NCI-H526 (cell line): ENCODE measurements at regions not wholly inside any gene's neighbourhood (a gene's known extent, or its start where the extent isn't known, plus 50 kb on each side); places are given as distances from the start of the nearest gene placed in this dataset.
"Not testable (repeated sequence)": the region's sequence is repeated elsewhere in the genome, so short reads cannot be mapped to it uniquely, and the experiment has no call there.

Source experiments
- DNase-seq, 2 experiments: peaks; one replicate each; lab custom pipeline; 2025; lab: John Stamatoyannopoulos, UW

DNA sequence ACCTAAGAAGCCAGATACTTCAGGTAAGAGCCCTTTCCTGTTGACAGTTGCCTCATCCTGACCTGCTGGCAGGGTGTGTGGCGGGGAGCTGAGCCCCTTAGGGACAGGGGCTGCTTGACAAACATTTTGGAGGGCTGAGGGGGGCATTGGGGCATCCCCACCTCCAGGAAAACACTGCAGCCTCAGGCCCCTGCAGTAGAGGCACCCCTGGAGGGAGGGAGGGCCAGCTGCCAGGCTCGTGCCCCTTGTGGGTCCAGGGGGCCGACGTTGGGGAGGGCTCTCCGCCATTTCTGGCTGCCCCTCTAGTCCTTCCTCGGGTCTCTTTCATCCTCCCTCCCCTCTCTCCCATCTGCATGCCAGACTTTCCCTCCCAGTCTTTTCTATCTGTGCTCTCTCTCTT, 177.3 kb downstream of the RPS24 start:
- no peak for DNase-seq

- DNase-seq: peak; percentile 32 to 62
These were observed 177.9 kb downstream of the RPS24 start for GRCh38 chr10:78211561-78212051.

- DNase-seq: no peak
These were observed 178.6 kb downstream of the RPS24 start for GRCh38 chr10:78212060-78212785.

GRCh38 chr10:78212786-78213175, 179.1 kb downstream of the RPS24 start:
- DNase-seq: no peak

GRCh38 chr10:78214955-78215354, 181.3 kb downstream of the RPS24 start:
- no peak for DNase-seq

GRCh38 chr10:78215645-78216044, 182.0 kb downstream of the RPS24 start:
- peak; percentile 86 to 93 for DNase-seq

DNA sequence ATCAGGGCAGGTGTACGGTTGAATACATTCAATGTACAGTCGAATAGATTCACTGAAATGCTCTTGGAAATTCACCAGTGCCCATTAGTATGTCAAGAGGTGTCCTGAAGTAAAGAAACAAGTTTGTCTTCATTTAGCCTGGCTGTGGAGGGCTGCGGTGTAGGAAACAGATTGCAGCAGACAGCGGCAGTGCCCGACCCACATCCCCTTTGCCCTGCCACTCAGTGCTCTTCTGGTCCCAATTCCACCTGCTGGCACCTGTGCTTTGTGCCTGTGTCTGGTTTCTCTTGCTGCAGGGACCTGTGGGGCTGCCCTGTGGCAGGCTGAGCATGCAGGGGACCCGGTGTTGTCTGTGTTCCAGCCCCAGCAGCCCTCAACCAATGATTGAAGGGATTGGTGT, 183.7 kb downstream of the RPS24 start:
- no peak for DNase-seq

GRCh38 chr10:78218798-78219490, 185.3 kb downstream of the RPS24 start:
- DNase-seq: no peak

DNA sequence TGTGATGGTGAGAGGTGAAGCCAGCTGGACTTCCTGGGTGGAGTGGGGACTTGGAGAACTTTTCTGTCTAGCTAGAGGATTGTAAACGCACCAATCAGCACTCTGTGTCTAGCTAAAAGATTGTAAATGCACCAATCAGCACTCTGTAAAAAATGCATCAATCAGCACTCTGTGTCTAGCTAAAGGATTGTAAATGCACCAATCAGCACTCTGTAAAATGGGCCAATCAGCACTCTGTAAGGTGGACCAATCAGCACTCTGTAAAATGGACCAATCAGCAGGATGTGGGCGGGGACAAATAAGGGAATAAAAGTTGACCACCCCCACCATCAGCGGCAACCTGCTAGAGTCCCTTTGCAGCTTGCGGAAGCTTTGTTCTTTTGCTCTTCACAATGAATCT, 185.9 kb downstream of the RPS24 start:
- DNase-seq: not testable (repeated sequence)

GRCh38 chr10:78220781-78221180, 187.1 kb downstream of the RPS24 start:
- DNase-seq: no peak

- DNase-seq: no peak
These were observed 188.6 kb downstream of the RPS24 start for GRCh38 chr10:78222096-78222790.

- DNase-seq: no peak
These were observed 189.4 kb downstream of the RPS24 start for GRCh38 chr10:78223088-78223487.

DNA sequence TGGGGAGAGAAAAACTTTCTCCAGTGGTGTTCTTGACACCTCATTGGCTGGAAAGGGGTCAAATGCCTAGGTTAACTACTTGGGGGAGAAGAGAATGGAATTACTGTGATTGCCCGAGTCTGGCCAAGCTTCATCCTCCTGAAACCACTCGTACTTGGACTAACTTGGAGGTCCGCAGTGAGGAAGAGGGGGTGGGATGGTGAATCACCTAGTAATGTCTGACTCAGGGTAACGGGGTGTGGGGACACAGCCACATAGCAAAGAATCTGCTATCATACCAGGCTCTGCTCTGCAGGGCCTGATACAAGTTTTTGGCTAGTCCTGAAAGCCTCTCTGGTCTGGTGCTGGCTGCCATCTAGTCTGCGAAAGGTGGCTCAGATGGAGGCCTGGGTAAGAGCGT, 190.9 kb downstream of the RPS24 start:
- DNase-seq: no peak

DNA sequence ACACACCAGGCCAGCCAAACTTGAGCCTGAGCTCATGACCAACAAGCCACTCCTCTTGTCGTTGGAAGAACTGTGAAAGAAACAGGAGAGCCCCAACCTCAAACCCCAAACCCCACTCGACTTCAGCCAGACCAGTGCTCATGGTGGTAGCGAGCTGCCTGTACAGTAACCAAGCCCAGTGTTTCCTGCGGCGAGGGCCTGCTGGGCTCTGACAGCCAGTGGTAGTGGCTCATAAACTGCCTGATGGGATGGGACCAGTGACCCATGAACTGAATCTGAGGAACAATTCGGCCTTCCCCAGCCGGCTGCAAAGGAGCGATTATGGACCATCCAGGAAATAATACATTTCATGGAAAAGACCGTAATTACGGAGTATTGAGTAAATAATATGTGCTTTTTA, 191.9 kb downstream of the RPS24 start:
- DNase-seq: no peak

- peak; percentile 49 to 52 for DNase-seq
These were observed 195.8 kb downstream of the RPS24 start for GRCh38 chr10:78229489-78229888.

DNA sequence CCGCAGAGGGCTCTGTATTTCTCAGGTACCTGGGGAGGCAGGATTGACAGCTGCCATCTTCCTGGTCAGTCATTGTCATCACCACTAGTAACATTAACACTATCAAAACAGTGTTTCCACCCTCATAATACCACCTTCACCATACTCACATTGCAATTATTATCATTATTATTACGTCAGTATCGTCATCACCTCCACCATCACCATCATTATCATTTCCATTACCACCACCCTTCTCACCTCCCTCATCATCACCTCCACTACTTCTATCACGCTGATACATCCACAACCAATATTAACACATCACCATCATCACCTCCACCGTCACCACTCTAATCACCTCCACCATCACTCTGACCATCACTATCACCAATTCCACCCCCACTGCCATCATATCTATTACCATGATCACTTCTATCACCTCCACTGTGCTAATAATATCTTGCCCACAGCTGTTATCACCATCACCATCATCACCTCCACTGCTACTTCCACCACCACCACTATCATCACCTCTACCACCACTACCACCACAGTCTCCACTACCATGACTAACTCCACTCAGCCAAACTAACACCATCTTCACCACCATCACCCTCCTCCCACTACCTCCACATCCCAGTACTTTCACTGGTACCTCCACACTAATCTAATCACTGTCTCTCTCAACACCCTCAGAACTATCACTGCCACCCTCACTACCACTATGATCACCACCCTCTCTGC, 196.4 kb downstream of the RPS24 start:
- no peak for DNase-seq

DNA sequence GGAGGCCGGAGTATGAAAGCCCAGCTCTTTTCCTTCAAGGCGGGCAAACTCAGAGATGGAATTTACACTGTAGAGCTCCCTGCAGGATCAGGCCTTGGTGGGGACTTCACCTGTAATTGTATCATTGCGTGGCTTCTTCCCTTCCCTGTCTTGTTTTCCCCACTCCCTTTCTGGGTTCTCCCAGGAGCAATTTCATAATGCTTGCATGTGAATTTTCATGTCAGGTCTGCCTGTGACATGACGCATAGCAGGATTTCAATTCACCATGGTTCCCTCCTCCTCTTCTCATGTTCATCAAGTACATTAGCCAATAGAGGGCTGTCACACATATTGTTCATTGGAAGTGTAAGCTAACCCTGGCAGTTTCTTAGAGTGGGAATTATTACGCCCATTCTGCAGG, 197.7 kb downstream of the RPS24 start:
- no peak for DNase-seq

- DNase-seq: no peak
These were observed 198.3 kb downstream of the RPS24 start for GRCh38 chr10:78231939-78232338.

GRCh38 chr10:78236416-78237015, 202.9 kb downstream of the RPS24 start:
- no peak for DNase-seq

DNA sequence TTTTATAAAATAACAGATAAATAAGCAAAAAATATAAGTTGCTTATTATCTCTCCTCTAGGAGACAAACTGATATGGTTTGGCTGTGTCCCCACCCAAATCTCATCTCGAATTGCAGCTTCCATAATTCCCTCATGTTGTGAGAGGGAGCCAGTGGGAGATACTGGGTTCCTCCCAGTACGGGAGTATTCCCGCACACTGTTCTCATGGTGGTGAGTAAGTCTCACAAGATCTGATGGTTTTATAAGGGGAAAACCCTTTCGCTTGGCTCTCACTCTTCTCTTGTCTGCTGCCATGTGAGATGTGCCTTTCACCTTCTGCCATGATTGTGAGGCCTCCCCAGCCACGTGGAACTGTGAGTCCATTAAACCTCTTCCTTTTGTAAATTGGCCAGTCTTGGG, 204.3 kb downstream of the RPS24 start:
- DNase-seq: not testable (repeated sequence)

DNA sequence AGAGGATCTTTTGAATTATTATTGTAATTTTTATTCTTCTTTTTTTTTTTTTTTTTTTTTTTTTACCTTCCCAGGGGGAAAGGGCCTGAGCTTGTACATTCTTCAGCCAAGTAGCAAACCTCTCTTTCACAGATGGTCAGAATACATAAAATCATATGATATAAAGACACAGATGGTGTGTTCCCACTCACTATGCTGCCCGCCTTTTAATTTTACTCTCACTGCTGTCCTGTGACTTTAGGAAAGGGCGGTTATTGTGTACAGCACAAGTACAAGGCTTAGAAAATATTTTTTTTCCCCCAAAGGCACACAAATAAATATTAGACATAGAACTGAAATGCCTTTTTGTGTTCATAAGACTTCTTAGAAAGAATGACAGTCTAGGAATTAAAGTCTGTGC, 213.6 kb downstream of the RPS24 start:
- no peak for DNase-seq

GRCh38 chr10:78247821-78248220, 214.2 kb downstream of the RPS24 start:
- DNase-seq: no peak
